Loucy (cell line): ENCODE measurements at regions not wholly inside any gene's neighbourhood (a gene's known extent, or its start where the extent isn't known, plus 50 kb on each side); places are given as distances from the start of the nearest gene placed in this dataset.

Experiments used
- EZH2phosphoT487 ChIP-seq: fragments of 200-600 bp; IDR thresholded peaks from 2 replicates; pipeline ENCODE4 v1.6.1; 2018; ENCODE audit warnings: antibody characterized with exemption, mild to moderate bottlenecking, moderate library complexity, borderline replicate concordance
- TF ChIP-seq, protein P1 (sequence below): fragments of 200-600 bp; sonication (generic); conservative IDR thresholded peaks from 2 replicates; pipeline ENCODE4 v1.5.1; 2014; ENCODE audit warnings: mild to moderate bottlenecking, antibody characterized with exemption, low read length

DNA sequence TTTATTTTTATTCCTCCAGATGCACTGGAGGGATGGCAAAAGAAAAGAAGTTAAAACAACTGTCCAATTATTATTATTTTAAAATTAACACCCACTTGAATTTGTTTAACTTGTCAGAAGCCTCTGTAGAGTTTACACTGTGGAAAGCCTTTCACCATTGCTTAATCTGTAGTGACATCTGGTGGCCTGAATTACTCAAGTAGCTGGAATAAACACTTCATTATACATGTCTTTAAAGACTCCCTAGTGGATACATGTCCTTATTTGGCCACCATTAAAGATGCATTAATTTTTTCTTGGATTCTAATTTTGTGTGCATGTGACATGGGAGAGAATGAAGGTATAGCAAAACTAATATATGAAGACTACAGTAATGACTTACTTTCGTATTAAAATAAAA, 1496.5 kb downstream of the FAM181B start:
- TF ChIP-seq, protein P1, sequence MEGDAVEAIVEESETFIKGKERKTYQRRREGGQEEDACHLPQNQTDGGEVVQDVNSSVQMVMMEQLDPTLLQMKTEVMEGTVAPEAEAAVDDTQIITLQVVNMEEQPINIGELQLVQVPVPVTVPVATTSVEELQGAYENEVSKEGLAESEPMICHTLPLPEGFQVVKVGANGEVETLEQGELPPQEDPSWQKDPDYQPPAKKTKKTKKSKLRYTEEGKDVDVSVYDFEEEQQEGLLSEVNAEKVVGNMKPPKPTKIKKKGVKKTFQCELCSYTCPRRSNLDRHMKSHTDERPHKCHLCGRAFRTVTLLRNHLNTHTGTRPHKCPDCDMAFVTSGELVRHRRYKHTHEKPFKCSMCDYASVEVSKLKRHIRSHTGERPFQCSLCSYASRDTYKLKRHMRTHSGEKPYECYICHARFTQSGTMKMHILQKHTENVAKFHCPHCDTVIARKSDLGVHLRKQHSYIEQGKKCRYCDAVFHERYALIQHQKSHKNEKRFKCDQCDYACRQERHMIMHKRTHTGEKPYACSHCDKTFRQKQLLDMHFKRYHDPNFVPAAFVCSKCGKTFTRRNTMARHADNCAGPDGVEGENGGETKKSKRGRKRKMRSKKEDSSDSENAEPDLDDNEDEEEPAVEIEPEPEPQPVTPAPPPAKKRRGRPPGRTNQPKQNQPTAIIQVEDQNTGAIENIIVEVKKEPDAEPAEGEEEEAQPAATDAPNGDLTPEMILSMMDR, result peak; percentile 63
- TF ChIP-seq EZH2phosphoT487, result no peak
